ENCODE measurements at regions not wholly inside any gene's neighbourhood (a gene's known extent, or its start where the extent isn't known, plus 50 kb on each side); places are given as distances from the start of the nearest gene placed in this dataset.
A peak's percentile ranks its signal among the peaks of the same experiment; 100 is the strongest.

DNA sequence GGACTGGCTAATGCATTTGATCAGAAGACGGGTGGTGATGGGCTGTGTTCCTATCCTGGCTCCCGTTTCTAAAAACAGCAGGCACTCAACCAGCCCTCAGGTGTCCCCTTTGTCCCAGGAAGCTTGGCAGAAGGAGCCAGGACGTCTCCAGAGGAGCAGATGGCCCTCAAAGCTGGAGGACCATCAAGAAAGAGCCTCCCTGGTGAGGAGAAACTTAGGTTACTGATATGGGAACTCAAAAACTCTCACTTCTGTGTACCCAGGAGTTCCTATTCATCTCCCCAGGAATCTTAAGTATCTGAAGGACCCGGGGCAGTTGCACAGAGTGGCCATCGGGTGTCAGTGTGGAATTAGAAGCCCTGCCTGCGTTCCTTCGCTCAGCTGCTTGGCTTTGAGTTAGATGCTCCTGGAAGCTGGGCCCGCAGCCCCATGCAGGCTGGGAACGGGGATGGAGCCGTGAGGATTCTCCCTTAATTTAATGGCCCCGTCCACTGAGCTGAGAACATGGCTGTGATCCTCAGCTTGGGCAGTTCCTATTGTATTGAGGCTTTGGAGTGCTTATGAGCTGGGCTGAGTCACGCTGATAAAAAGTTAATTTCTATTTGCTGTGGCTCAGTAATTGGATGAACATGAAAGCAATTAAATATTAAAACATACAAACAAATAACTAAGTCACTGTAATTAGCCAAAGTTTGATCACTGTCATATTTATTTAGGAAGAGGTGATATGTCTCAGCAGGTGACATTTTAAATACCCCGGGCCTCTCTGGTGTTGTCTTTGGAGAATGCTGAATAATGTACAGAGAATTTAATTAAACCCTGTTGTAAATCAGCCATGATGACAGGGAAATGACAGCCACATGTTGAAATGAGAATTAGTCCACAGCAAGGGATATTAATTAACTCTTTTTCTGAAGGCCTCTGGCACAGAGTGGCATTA, 402.1 kb downstream of the SEC14L1 start:
- Histone ChIP-seq H4K20me1 (ENCODE audit: insufficient read depth, low read length) (peaks cover 7% of the 10 kb centered on the region; the same call in 1 of the 2 replicates), H3K79me2 (ENCODE audit: insufficient read depth, low read length) (no peaks in the 10 kb centered on the region), H3K27me3 (ENCODE audit: control insufficient read depth in 1 of 2, insufficient read depth in 2 of 2, low read length in 2 of 2) (peaks cover 19 to 81% of the 10 kb centered on the region in 2 experiments; a peak in 4 of 5 replicates), H3K9ac (ENCODE audit: insufficient read depth, low read depth, low read length) (no peak overlapping the region), H3K27ac (ENCODE audit: extremely low read length, insufficient read depth, low read length) (no peak overlapping the region), H2AFZ (ENCODE audit: low read length) (no peak overlapping the region), H3K9me3 (ENCODE audit: low read length) (no peaks in the 10 kb centered on the region), H3K4me3 (replicated peaks in 1 of 3; ENCODE audit: insufficient read depth in 1 of 3, low read depth in 2 of 3, low read length in 3 of 3) (no peak overlapping the region), H3K4me2 (ENCODE audit: low read depth, low read length) (no peak overlapping the region), H3K36me3 (replicated peaks in 1 of 2; ENCODE audit: control insufficient read depth in 1 of 2, insufficient read depth in 2 of 2, low read length in 2 of 2) (no peaks in the 10 kb centered on the region), H3K4me1 (ENCODE audit: insufficient read depth, low read length) (no peaks in the 10 kb centered on the region)
- no TSS peak for BruUV-seq (replicated peaks)
- DNase-seq (ENCODE audit: low spot score) (peak; percentile 60), FAIRE-seq (peak; percentile 92), ATAC-seq (peak; percentile 89)
- 14% methylated on average over 12 of the region's 13 CpGs for WGBS (ENCODE audit: low lambda C conversion rate)
- in situ Hi-C loops (cut with HindIII; ENCODE audit: extremely low pct_ligation_motif_present, low pct_unique_long_range_greater_than_20kb) (no loop called here), intact Hi-C loops (cut with micrococcal nuclease; ENCODE audit: unreplicated experiment) (loop anchor here (5.0 to 10.0 kb wide), 2 partner anchors 239 to 472 kb away; no protein-coding TSS in a partner anchor)
- POLR2A ChIA-PET = interaction anchor here (1.2 to 1.3 kb wide), 2 partner anchors 415 to 420 kb away, joined by 3 read pairs; partner anchors contain the start of gene TNRC6C
- CTCF ChIA-PET (ENCODE audit: low intra/inter-chr PET ratio, low total read pairs) = interaction anchor here (0.9 to 1.6 kb wide), 2 partner anchors 198 to 471 kb away, joined by 3 to 4 read pairs; no protein-coding TSS in a partner anchor
- TF ChIP-seq ATF7 (IDR thresholded peaks at IDR 0.05) (no peak), ATF7 (CRISPR knock-in tag; IDR thresholded peaks at IDR 0.05) (no peak), TEAD3 (CRISPR knock-in tag; optimal IDR thresholded peaks at IDR 0.05; ENCODE audit: borderline replicate concordance) (peak; percentile 52), SMARCE1 (IDR thresholded peaks at IDR 0.05; ENCODE audit: borderline replicate concordance) (no peak), SALL2 (CRISPR knock-in tag; IDR thresholded peaks at IDR 0.05) (no peak), PRPF4 (IDR thresholded peaks at IDR 0.05; ENCODE audit: low read depth, low read length, poor library complexity, severe bottlenecking) (no peak), NFIC (IDR thresholded peaks at IDR 0.05; ENCODE audit: low read length) (no peak), FOXM1 (CRISPR knock-in tag; IDR thresholded peaks at IDR 0.05) (no peak), ZBTB8A (CRISPR knock-in tag; IDR thresholded peaks at IDR 0.05; ENCODE audit: borderline replicate concordance, low read depth) (no peak), GABPB1 (CRISPR knock-in tag; IDR thresholded peaks at IDR 0.05) (no peak), SMAD9 (CRISPR knock-in tag; IDR thresholded peaks at IDR 0.05) (no peak), STAG1 (CRISPR knock-in tag; IDR thresholded peaks at IDR 0.05) (peak; percentile 94), ZBTB3 (CRISPR knock-in tag; IDR thresholded peaks at IDR 0.05; ENCODE audit: borderline replicate concordance, low read depth) (no peak), RBFOX2 (IDR thresholded peaks at IDR 0.05; ENCODE audit: low read depth, low read length) (no peak), MAF1 (CRISPR knock-in tag; IDR thresholded peaks at IDR 0.05; ENCODE audit: borderline replicate concordance) (no peak), ZNF24 (IDR thresholded peaks at IDR 0.05) (no peak), FOXA1 (IDR thresholded peaks at IDR 0.05) (no peak), FOXA1 (CRISPR knock-in tag; IDR thresholded peaks at IDR 0.05) (no peak), GABPA (IDR thresholded peaks at IDR 0.05; ENCODE audit: low read depth, low read length) (no peak), GABPA (CRISPR knock-in tag; IDR thresholded peaks at IDR 0.05; ENCODE audit: low read depth) (no peak), CREM (IDR thresholded peaks at IDR 0.05) (peak; percentile 15; the same call in 1 of the 2 replicates), CREM (CRISPR knock-in tag; IDR thresholded peaks at IDR 0.05) (no peak)
- TF ChIP-seq, protein P1, sequence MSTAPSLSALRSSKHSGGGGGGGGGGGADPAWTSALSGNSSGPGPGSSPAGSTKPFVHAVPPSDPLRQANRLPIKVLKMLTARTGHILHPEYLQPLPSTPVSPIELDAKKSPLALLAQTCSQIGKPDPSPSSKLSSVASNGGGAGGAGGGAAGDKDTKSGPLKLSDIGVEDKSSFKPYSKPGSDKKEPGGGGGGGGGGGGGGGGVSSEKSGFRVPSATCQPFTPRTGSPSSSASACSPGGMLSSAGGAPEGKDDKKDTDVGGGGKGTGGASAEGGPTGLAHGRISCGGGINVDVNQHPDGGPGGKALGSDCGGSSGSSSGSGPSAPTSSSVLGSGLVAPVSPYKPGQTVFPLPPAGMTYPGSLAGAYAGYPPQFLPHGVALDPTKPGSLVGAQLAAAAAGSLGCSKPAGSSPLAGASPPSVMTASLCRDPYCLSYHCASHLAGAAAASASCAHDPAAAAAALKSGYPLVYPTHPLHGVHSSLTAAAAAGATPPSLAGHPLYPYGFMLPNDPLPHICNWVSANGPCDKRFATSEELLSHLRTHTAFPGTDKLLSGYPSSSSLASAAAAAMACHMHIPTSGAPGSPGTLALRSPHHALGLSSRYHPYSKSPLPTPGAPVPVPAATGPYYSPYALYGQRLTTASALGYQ (CRISPR knock-in tag; IDR thresholded peaks at IDR 0.05) = no peak
- TF ChIP-seq, protein P2, sequence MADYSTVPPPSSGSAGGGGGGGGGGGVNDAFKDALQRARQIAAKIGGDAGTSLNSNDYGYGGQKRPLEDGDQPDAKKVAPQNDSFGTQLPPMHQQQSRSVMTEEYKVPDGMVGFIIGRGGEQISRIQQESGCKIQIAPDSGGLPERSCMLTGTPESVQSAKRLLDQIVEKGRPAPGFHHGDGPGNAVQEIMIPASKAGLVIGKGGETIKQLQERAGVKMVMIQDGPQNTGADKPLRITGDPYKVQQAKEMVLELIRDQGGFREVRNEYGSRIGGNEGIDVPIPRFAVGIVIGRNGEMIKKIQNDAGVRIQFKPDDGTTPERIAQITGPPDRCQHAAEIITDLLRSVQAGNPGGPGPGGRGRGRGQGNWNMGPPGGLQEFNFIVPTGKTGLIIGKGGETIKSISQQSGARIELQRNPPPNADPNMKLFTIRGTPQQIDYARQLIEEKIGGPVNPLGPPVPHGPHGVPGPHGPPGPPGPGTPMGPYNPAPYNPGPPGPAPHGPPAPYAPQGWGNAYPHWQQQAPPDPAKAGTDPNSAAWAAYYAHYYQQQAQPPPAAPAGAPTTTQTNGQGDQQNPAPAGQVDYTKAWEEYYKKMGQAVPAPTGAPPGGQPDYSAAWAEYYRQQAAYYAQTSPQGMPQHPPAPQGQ (CRISPR knock-in tag; IDR thresholded peaks at IDR 0.05; ENCODE audit: borderline replicate concordance) = no peak

Measured in HepG2 (cell line).